Activated CD8-positive, alpha-beta memory T cell treated with anti-CD3 and anti-CD28 coated beads, Interleukin-2, amount 50 U/mL, for 24 hours (primary cell): ENCODE measurements at regions not wholly inside any gene's neighbourhood (a gene's known extent, or its start where the extent isn't known, plus 50 kb on each side); places are given as distances from the start of the nearest gene placed in this dataset.

Experiments used
- DNase-seq: peaks from one replicate; pipeline ENCODE4 v3.0.0-alpha.2; 2020; ENCODE audit errors: extremely low read depth

DNA sequence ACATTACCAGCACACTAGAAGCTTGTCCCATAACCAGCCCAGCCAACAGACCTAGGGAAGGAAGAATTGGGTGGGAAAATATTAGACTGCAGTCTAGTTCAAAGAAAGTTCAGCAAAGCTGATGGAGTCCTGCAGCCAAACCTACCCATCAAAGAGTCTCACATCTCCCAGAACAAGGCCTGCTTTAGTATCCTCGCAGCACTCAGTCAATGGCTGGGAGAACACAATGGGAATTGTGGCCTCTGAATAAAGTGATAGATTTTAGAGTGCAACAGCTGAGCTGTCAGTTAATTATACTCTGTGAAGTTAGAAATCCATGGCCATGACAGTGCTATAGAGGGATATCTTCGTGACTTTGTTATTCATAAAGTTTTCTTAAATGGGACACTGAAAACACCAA is 207.2 kb upstream of the NAALADL2 start:
- DNase-seq, result no peak

DNA sequence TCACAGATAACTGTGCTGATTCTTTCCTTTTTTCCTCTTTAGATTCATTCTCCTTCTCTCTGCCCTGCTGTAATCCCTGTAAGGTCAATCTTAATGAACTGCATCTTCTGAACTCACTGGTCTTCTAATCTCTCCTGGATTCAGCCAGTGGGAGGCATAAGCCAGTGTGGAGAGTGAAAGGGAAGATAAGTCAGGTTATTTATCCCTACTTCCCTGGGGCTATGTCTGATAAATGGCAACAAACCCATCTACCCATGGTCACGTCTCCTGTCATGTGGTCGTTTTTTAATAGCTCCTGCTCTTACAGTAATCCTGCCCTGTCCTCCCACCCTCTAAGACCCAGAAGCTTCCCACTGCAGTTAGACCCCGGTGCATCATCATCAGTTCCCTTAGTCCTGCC is 199.6 kb upstream of the NAALADL2 start:
- DNase-seq, result no peak

DNA sequence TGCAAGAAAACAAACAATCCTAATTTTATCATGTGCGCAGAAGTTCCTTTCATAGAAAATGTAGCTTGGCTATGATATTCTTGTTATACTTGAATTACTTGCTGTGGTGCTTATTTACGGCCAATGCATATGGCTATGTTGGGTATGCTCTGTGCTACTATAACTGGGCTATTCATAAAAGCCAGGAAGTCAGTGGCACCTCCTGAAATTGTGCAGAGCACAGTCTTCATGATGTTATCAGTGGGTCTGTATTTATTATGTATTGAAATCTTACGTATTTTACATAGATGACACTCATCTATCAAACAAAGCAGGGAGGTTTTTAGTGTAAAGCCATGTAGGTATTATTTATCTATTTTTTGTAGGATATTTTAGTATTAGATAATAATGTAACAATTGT is 196.5 kb upstream of the NAALADL2 start:
- no peak for DNase-seq

DNA sequence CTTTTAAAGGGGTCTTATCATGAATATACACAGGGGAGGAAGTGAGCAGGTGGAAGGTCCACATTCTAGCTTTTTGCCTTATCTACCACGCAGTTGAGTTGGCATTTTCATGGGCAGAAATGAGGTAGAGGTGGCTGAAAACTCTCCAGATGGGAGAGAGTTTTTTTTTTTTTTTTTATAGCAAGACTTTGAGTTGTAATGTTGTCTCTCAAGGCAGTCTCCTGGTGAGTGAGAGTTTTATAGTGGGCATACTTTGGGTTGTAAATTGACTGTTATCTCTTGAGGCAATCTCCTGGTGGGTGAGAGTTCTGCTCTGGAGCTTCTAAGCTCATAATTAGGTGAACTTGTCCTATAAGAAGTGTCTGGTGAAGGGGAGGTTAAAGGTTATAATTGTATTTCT is 191.7 kb upstream of the NAALADL2 start:
- no peak for DNase-seq

- no peak for DNase-seq
These were observed 183.7 kb upstream of the NAALADL2 start for GRCh38 chr3:174675406-174675805.

GRCh38 chr3:174681784-174682183 is 177.3 kb upstream of the NAALADL2 start:
- no peak for DNase-seq

GRCh38 chr3:174685796-174686195 is 173.3 kb upstream of the NAALADL2 start:
- DNase-seq, result no peak

DNA sequence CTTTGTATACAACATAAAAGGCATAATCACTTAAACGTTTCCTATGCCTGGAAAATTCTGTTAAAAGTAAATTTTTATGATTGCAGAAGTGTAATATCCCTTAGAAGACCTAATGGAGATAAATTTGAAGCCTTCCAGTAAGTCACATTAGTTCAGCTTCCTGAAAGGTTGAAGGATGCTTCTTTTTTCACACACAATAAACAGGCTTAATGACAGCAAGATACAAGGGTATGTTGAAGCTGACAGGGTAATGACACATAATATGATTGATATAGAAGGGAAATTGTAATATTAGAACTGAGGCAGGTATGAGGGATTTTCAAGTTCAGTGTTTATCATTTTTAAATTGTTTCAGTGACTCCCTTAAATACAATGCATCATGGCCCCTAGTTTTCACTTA is 161.8 kb upstream of the NAALADL2 start:
- no peak for DNase-seq

- no peak for DNase-seq
These were observed 158.4 kb upstream of the NAALADL2 start for GRCh38 chr3:174700736-174701135.

DNA sequence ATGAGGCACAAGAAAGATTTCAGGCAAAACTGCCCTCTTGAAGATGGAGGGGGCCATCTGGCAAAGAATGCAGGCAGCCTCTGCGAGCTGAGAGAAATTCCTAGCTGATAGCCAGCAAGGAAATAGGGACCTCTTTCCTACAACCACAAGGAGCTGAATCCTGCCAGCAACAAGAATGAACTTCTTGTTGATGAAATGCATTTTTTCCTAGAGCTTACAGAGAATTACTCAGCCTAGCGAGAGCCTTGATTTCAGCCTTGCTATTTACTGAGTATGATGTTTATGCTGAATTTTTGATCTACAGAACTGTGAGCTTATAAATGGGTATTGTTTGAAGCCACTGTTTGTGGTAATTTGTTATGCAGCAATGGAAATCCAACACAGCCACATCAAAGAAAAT is 148.5 kb upstream of the NAALADL2 start:
- DNase-seq, result no peak

DNA sequence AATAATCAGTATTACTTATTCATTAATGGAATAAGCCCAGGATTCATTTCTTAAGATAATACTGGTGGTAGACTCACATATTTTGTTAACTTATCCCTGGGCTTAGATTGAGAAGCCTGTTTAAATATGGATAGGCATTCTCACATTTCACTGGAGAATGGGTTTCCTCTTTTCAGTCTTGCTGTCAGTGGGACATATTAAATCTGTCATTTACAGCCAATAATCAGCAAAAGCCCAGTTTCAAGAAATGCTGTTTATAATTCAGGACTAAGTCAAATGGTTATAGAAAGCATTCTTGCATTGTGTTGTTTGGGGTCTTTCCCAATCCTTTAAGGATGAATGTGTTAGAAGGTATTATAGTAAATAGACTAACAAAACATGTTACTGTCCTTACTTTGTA is 143.7 kb upstream of the NAALADL2 start:
- DNase-seq, result no peak

DNA sequence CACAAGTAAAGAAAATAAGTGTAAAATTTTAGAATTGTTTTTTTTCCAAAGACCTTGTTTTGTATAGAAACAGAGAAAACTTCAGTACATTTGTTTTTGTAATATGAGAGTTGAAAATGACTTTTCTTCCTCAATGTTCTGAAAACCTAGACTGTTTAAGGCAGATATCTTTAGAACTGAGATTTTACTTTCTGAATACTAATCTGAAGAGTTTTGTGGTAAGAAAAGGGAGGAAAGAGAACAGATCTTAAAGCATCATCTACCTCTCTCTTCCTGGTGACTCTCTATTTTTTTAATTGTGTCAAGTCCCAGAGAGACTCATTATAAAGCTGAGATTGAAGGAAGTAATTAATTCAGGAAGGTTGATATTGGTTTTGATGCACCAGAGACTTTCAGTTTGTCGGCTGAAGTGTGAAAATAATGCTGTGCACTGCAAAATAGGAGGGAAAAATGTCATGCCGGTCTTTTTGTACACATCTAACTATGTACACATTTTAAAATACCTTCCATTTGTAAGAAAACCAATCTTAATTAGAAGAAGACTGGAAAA is 142.1 kb upstream of the NAALADL2 start:
- DNase-seq, result no peak

- no peak for DNase-seq
These were observed 138.4 kb upstream of the NAALADL2 start for GRCh38 chr3:174720717-174721116.

DNA sequence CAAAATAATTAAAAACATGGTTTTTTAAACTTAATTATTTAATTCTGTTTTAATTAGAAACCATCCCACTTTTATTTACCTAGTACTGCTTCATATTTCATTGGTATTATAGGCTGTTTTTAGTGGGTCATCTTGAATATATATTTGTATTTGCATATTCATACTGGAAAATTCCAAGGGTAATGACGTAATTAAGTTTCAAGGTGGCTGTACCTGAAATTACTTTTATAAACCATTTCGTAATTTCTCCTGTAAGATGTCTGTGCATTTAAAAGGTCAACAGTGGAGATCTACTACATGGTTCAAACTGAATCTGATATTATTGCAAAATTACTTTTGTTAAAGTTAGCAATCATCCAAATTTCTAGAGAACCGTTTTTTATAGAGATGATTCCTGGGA is 133.8 kb upstream of the NAALADL2 start:
- no peak for DNase-seq

GRCh38 chr3:174737966-174738365 is 121.2 kb upstream of the NAALADL2 start:
- no peak for DNase-seq

GRCh38 chr3:174749143-174749542 is 110.0 kb upstream of the NAALADL2 start:
- no peak for DNase-seq

GRCh38 chr3:174755833-174756829 is 103.0 kb upstream of the NAALADL2 start:
- no peak for DNase-seq

GRCh38 chr3:174758943-174759342 is 100.2 kb upstream of the NAALADL2 start:
- DNase-seq, result no peak

- DNase-seq, result no peak
These were observed 91.7 kb upstream of the NAALADL2 start for GRCh38 chr3:174767406-174767805.

DNA sequence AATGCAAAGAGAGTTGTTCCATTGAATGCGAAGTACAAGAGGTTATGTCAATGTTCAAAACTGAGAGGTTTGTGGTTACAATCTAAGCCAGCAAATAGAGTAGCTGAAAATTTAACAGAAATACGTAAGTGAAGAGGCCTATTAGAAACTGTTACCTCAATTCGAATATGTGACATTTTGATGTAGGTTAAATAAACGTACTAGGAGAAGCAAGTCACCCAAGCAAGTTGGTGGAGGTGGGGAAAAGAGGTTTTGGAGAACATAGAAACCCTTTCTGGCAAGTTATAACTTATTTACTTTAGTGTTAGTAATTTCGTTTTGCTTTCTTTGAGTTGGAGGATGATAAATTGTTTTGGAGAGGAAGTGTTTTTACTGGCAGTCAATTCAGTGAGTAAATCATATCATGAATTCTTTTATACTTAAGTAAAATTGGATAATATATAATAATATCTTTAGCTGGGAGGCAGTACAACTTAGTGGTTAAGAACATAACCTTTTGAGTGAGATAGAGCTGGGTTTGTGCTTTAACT is 91.2 kb upstream of the NAALADL2 start:
- DNase-seq, result no peak

DNA sequence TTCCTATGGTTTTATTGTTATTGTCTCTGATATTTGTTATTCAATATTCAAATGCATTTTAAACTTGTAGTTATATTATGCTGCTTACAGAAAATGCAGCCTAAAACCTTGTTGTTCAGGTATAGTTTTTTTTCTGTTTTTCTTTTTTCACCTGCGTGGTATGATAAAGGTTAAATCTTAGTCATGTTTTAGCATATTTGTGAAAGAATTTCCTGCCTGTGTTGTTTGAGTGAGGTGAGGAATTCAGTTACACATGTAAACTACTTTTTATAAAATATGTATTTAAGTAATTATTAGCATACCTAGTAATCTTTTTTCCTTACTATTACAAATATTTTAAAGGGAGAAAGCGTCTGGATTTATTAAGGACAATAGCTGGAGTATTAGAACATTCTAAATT is 90.0 kb upstream of the NAALADL2 start:
- no peak for DNase-seq

GRCh38 chr3:174775603-174776002 is 83.5 kb upstream of the NAALADL2 start:
- DNase-seq, result no peak

- no peak for DNase-seq
These were observed 83.0 kb upstream of the NAALADL2 start for GRCh38 chr3:174776123-174776522.
